NB4 (cell line): ENCODE measurements at regions not wholly inside any gene's neighbourhood (a gene's known extent, or its start where the extent isn't known, plus 50 kb on each side); places are given as distances from the start of the nearest gene placed in this dataset.

Experiments used
- DNase-seq: peaks from one replicate; pipeline ENCODE4 v3.0.0; 2010; ENCODE audit warnings: low read depth
- H3K4me3 ChIP-seq: one replicate; pipeline ENCODE4 v1.5.1; 2011; ENCODE audit warnings: mild to moderate bottlenecking, low read depth, low read length, moderate library complexity
- MYC ChIP-seq: IDR thresholded peaks from 2 replicates; pipeline ENCODE4 v1.6.1; 2011; ENCODE audit warnings: low read depth, low read length
- POLR2A ChIP-seq: IDR thresholded peaks from 2 replicates; pipeline ENCODE4 v1.6.1; 2011; ENCODE audit warnings: mild to moderate bottlenecking; ENCODE audit not compliant: insufficient read length; ENCODE audit errors: extremely low read depth
- TF ChIP-seq, protein P1 (sequence below): IDR thresholded peaks from 2 replicates; pipeline ENCODE4 v1.6.1; 2011; ENCODE audit warnings: low read depth, low read length
- TF ChIP-seq, protein P2 (sequence below): IDR thresholded peaks from one replicate; pipeline ENCODE4 v1.5.1; 2012; ENCODE audit warnings: low read depth, low read length

DNA sequence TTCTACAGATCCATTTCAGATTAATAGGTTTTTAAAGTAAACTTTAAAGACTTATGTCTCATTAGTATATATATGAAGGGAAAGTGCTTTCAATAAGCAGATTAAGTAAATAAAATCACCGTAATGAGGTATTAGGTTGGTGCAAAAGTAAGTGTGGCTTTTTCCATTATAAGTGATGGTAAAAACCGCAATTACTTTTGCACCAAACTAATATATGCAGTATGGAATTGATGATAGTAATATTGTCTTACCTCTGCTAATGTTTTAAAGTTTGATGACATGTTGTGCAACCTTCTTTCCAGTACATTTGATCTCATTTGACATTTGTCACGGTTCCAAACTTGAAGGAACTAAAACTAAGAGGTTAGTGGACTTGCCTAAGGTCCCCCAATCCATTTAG lies 1819.3 kb downstream of the PCDH9 start:
- H3K4me3 ChIP-seq: no peak overlapping the region
- TF ChIP-seq POLR2A (no peak), MYC (no peak)
- TF ChIP-seq, protein P1, sequence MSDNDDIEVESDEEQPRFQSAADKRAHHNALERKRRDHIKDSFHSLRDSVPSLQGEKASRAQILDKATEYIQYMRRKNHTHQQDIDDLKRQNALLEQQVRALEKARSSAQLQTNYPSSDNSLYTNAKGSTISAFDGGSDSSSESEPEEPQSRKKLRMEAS: no peak
- TF ChIP-seq, protein P2, sequence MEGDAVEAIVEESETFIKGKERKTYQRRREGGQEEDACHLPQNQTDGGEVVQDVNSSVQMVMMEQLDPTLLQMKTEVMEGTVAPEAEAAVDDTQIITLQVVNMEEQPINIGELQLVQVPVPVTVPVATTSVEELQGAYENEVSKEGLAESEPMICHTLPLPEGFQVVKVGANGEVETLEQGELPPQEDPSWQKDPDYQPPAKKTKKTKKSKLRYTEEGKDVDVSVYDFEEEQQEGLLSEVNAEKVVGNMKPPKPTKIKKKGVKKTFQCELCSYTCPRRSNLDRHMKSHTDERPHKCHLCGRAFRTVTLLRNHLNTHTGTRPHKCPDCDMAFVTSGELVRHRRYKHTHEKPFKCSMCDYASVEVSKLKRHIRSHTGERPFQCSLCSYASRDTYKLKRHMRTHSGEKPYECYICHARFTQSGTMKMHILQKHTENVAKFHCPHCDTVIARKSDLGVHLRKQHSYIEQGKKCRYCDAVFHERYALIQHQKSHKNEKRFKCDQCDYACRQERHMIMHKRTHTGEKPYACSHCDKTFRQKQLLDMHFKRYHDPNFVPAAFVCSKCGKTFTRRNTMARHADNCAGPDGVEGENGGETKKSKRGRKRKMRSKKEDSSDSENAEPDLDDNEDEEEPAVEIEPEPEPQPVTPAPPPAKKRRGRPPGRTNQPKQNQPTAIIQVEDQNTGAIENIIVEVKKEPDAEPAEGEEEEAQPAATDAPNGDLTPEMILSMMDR: no peak
- DNase-seq: no peak

DNA sequence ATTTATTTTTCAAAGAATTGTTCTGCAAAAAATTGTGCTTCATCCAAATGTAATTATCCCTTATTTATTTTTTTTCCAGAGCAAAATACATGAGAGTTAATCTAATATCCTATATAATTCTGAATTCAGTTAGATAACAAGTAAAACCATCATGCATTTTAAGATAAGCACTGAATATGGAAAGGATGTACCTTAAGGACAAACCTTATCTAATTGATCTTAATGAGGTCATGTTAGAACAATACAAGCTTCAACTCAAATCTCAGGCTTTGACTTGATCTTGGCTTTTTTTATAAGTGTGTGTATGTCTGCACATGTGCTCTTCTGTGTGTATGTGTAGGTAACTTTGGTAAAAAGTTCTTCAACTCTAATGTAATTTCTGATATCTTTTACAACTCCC lies 1828.8 kb downstream of the PCDH9 start:
- no peak for DNase-seq
- H3K4me3 ChIP-seq: no peak overlapping the region
- TF ChIP-seq, protein P1: no peak
- no peak for TF ChIP-seq POLR2A
- no peak for TF ChIP-seq MYC
- TF ChIP-seq, protein P2: no peak

DNA sequence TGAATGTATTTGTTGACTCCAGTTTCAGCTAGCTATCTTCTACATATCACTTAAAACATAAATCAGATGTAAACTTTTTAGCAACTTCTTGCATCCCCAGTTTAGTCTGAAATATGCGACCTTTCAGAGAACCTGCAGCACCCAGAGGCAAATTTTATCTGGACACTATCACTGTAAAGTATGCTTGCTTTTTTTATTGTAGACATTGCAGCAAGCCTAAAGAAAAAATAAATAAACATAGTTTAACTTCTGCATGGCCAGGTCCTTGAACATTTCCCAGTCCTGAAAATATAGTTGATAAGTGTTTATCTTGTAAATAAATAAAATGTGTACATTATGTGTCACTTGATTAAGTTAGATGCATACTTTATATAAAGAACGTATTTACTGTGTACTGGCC lies 1829.4 kb downstream of the PCDH9 start:
- no peak overlapping the region for H3K4me3 ChIP-seq
- no peak for TF ChIP-seq MYC
- TF ChIP-seq POLR2A: no peak
- TF ChIP-seq, protein P2: no peak
- TF ChIP-seq, protein P1: no peak
- no peak for DNase-seq

DNA sequence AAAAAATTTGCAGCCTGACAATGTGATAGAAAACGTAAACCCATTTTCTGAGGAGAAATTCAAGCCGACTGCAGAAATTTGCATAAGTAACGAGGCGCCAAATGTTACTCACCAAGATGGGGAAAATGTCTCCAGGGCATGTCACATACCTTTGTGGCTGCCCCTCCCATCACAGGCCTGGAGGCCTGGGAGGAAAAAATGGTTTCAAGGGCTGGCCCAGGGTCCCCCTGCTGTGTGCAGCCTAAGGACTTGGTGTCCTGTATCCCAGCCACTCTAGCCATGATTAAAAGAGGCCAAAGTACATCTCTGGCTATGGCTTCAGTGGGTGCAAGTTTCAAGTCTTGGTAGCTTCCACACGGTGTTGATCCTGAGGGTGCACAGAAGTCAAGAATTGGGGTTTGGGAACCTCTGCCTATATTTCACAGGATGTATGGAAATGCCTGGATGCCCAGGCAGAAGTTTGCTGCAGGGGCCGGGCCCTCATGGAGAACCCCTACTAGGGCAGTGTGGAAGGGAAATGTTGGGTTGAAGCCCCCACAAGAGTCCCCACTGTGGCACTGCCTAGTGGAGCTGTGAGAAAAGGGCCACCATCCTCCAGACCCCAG lies 1842.3 kb downstream of the PCDH9 start:
- DNase-seq: no peak
- TF ChIP-seq POLR2A: no peak
- no peak for TF ChIP-seq MYC
- TF ChIP-seq, protein P2: no peak
- TF ChIP-seq, protein P1: no peak
- H3K4me3 ChIP-seq: no peak overlapping the region

DNA sequence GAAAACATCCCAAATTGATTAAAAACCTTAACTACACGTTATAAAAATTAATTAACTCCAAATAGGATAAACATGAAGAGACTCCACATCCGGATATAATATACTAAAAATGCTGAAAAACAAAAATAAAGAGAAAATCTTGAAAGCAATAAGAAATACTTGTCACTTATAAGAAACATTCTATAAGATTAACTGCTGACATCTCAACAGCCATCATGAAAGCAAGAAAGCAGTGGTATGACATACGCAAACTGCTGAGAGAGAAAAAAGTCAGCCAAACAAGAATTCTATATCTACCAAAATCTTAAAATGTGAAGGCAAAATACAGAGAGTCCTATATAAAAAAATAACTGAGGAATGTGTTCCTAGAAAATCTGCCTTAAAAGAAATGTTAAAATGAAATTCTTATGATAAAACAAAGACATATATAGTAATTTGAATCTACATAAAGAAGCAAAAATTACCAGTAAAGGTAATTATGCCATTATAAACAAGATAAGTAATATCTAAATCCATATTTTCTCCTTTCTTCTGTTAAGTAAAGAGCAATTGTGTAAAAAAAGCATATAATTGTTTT lies 1851.1 kb downstream of the PCDH9 start:
- DNase-seq: peak; percentile 13
- no peak overlapping the region for H3K4me3 ChIP-seq
- TF ChIP-seq, protein P2: no peak
- TF ChIP-seq POLR2A: no peak

DNA sequence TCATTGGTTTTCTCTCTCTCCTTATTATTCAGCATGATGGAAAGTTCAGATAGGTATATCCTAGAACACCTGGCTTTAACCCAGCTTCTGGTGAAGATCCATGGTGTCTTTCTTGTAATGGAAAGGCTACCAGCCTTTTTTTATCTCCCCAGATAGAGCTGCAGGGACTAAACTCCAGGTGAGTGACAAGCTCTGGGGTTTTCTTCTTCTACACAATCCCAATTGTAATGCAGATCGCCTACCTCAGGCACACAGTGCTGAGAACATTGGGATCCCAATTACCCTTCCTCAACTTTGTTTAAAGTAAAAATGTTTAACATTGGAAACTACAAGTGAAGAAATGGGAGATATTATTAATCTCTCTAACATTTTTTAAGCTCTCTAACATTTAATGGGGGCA lies 1851.7 kb downstream of the PCDH9 start:
- no peak overlapping the region for H3K4me3 ChIP-seq
- TF ChIP-seq, protein P2: no peak
- TF ChIP-seq, protein P1: no peak
- no peak for TF ChIP-seq POLR2A
- no peak for TF ChIP-seq MYC
- no peak for DNase-seq
